SK-N-SH (cell line): ENCODE measurements at regions not wholly inside any gene's neighbourhood (a gene's known extent, or its start where the extent isn't known, plus 50 kb on each side); places are given as distances from the start of the nearest gene placed in this dataset.

Experiments used
- CTCF ChIA-PET: fragments of 300-600, 350-600 bp; formaldehyde crosslinking; extraction: SDS; loops from one replicate; lab custom pipeline; 2021; lab: Yijun Ruan, JAX
- POLR2A ChIA-PET: fragments of 350-600 bp; sonication (Branson Sonifier 250); formaldehyde crosslinking; extraction: SDS; loops from one replicate; lab custom pipeline; 2020; ENCODE audit warnings: antibody characterized with exemption, inconsistent platforms; lab: Yijun Ruan, JAX
- DNase-seq: peaks from one replicate; pipeline ENCODE4 v3.0.0; 2012
- H2AFZ ChIP-seq: fragments of 200-600 bp; sonication (generic); 2 replicates; pipeline ENCODE4 v1.8.1; 2016; ENCODE audit warnings: antibody characterized with exemption, mild to moderate bottlenecking, low read depth
- H3F3A ChIP-seq: fragments of 200-600 bp; sonication (generic); replicated peaks from 2 replicates; pipeline ENCODE3; 2016; ENCODE audit warnings: antibody characterized with exemption, mild to moderate bottlenecking; ENCODE audit not compliant: insufficient read depth
- H3K27ac ChIP-seq, 2 experiments: fragments of 200-500 bp in 1 of 2; fragments of 200-600 bp in 1 of 2; sonication (Bioruptor generic) in 1 of 2; sonication (generic), shearing (Covaris generic) in 1 of 2; 2 replicates each; pipeline versions ENCODE4 v1.5.1 to v1.6.1; 2014 to 2016; ENCODE audit warnings: low read depth in 2 of 2, inconsistent platforms in 1 of 2, low read length in 1 of 2, mild to moderate bottlenecking in 1 of 2, mixed read lengths in 1 of 2
- H3K27me3 ChIP-seq: fragments of 200-600 bp; sonication (generic), shearing (Covaris generic); 2 replicates; pipeline ENCODE4 v1.6.1; 2016; ENCODE audit warnings: mixed run types; ENCODE audit not compliant: insufficient read depth
- H3K36me3 ChIP-seq, 2 experiments: fragments of 200-500 bp in 1 of 2; fragments of 200-600 bp in 1 of 2; sonication (Bioruptor generic) in 1 of 2; sonication (generic) in 1 of 2; replicated peaks in 1 of 2; 2 replicates each; pipeline versions ENCODE3 to v1.5.1; 2014 to 2016; ENCODE audit warnings: low read length in 1 of 2, mild to moderate bottlenecking in 1 of 2; ENCODE audit not compliant: insufficient read depth in 2 of 2, control insufficient read depth in 1 of 2
- H3K4me1 ChIP-seq, 2 experiments: fragments of 200-500 bp in 1 of 2; fragments of 200-600 bp in 1 of 2; sonication (Bioruptor generic) in 1 of 2; sonication (generic), shearing (Covaris generic) in 1 of 2; 2 replicates each; pipeline versions ENCODE4 v1.5.1 to v1.6.1; 2014 to 2016; ENCODE audit warnings: low read depth in 1 of 2, low read length in 1 of 2, mixed run types in 1 of 2; ENCODE audit not compliant: insufficient read depth in 2 of 2, control insufficient read depth in 1 of 2
- H3K4me2 ChIP-seq: fragments of 200-600 bp; sonication (generic), shearing (Covaris generic); 2 replicates; pipeline ENCODE4 v1.6.1; 2017; ENCODE audit warnings: mixed run types
- H3K4me3 ChIP-seq, 2 experiments: fragments of 200-500 bp in 1 of 2; fragments of 200-600 bp in 1 of 2; sonication (Bioruptor generic) in 1 of 2; sonication (generic), shearing (Covaris generic) in 1 of 2; 2 replicates each; pipeline versions ENCODE4 v1.5.1 to v1.8.1; 2014 to 2016; ENCODE audit warnings: low read depth in 2 of 2, inconsistent platforms in 1 of 2, low read length in 1 of 2, mild to moderate bottlenecking in 1 of 2, mixed read lengths in 1 of 2, moderate library complexity in 1 of 2
- H3K79me2 ChIP-seq: fragments of 200-600 bp; sonication (generic); 2 replicates; pipeline ENCODE4 v1.8.1; 2017; ENCODE audit warnings: mild to moderate bottlenecking; ENCODE audit not compliant: insufficient read depth
- H3K9ac ChIP-seq: fragments of 200-600 bp; sonication (generic); 2 replicates; pipeline ENCODE4 v1.6.1; 2017; ENCODE audit warnings: mixed run types
- H3K9me2 ChIP-seq: fragments of 200-600 bp; sonication (generic); 2 replicates; pipeline ENCODE4 v1.6.1; 2017; ENCODE audit warnings: mixed run types
- H3K9me3 ChIP-seq: fragments of 200-600 bp; sonication (generic); 2 replicates; pipeline ENCODE4 v1.6.1; 2017; ENCODE audit warnings: mixed run types, mild to moderate bottlenecking, moderate library complexity
- H4K20me1 ChIP-seq: fragments of 200-600 bp; sonication (generic); 2 replicates; pipeline ENCODE4 v1.6.1; 2017; ENCODE audit warnings: mild to moderate bottlenecking, mixed run types; ENCODE audit not compliant: insufficient read depth
- CHD2 ChIP-seq: fragments of 150-350 bp; IDR thresholded peaks from 2 replicates; pipeline ENCODE4 v1.6.1; 2018; ENCODE audit warnings: low read length; ENCODE audit not compliant: partially characterized antibody
- ELF1 ChIP-seq: IDR thresholded peaks from 2 replicates; pipeline ENCODE4 v1.4.0; 2012
- FOXJ3 ChIP-seq: sonication (generic); formaldehyde crosslinking; IDR thresholded peaks from 2 replicates; pipeline ENCODE4 v1.5.1; 2020; ENCODE audit warnings: mild to moderate bottlenecking, missing genetic modification reagents
- GABPA ChIP-seq: IDR thresholded peaks from 2 replicates; pipeline ENCODE4 v1.4.0; 2012; ENCODE audit warnings: low read depth, mild to moderate bottlenecking
- JUND ChIP-seq: IDR thresholded peaks from 2 replicates; pipeline ENCODE4 v1.4.0; 2012
- NFIC ChIP-seq: IDR thresholded peaks from 2 replicates; pipeline ENCODE4 v1.4.0; 2012; ENCODE audit warnings: borderline replicate concordance
- NRF1 ChIP-seq: IDR thresholded peaks from 2 replicates; pipeline ENCODE4 v1.6.1; 2012; ENCODE audit warnings: low read depth, mild to moderate bottlenecking, low read length
- RXRA ChIP-seq: IDR thresholded peaks from 2 replicates; pipeline ENCODE4 v1.4.0; 2012; ENCODE audit warnings: low read depth, mild to moderate bottlenecking, borderline replicate concordance
- SIN3A ChIP-seq: IDR thresholded peaks from 2 replicates; pipeline ENCODE4 v1.6.1; 2012; ENCODE audit warnings: low read depth, mild to moderate bottlenecking, low read length, moderate library complexity, borderline replicate concordance
- SMC3 ChIP-seq: IDR thresholded peaks from 2 replicates; pipeline ENCODE4 v1.6.1; 2012; ENCODE audit warnings: low read depth, low read length, improper control_type of control experiment
- TEAD4 ChIP-seq: IDR thresholded peaks from 2 replicates; pipeline ENCODE4 v1.4.0; 2012; ENCODE audit warnings: mild to moderate bottlenecking, borderline replicate concordance; ENCODE audit not compliant: insufficient read depth
- YY1 ChIP-seq: IDR thresholded peaks from 2 replicates; pipeline ENCODE4 v1.4.0; 2012; ENCODE audit warnings: low read depth, mild to moderate bottlenecking
- WGBS: methylation state at CpG from one replicate; pipeline ENCODE4 v1.1.6; 2017; ENCODE audit warnings: low lambda C conversion rate; 5-methylcytosine and 5-hydroxymethylcytosine counted together

DNA sequence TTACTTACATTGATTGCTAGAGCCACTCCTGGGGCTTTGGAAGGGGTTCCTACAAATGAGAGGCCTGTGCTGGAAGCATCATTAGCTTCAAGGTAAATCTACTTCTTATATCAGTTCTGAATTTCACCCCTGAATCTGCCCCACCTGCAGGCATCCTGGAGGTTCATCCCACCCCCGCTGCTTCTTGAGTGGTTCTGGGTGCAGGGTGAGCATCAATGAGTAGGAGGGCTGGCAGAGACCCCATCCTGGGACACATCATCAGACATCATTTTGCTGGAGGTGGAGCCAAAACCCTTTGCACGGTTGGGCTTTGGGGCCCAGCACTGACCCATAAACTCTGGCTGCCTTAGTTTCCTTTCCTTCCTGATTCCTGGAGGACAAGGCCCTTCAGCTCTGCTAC is 143.7 kb downstream of the PTPN20 start:
- ChIA-PET POLR2A (no interaction called here), CTCF (interaction anchor here (1.7 kb wide), 1 partner anchor 30 kb away, joined by 6 read pairs; no protein-coding TSS in a partner anchor)
- Histone ChIP-seq H3F3A (no peaks in the 10 kb centered on the region), H4K20me1 (no peaks in the 10 kb centered on the region), H2AFZ (no peak overlapping the region), H3K4me2 (no peak overlapping the region), H3K9me3 (no peaks in the 10 kb centered on the region), H3K36me3 (no peaks in the 10 kb centered on the region), H3K27ac (no peak overlapping the region), H3K9me2 (no peaks in the 10 kb centered on the region), H3K27me3 (no peaks in the 10 kb centered on the region; the same call in 1 of the 2 replicates), H3K4me3 (no peak overlapping the region), H3K79me2 (no peaks in the 10 kb centered on the region), H3K4me1 (peaks cover 0 to 10% of the 10 kb centered on the region in 2 experiments; a peak in 1 of 4 replicates), H3K9ac (no peak overlapping the region)
- TF ChIP-seq NRF1 (no peak), GABPA (no peak), JUND (no peak), TEAD4 (no peak), ELF1 (no peak), RXRA (no peak), NFIC (no peak)
- 23% methylated on average over 2 of the region's 2 CpGs for WGBS
- DNase-seq = no peak

DNA sequence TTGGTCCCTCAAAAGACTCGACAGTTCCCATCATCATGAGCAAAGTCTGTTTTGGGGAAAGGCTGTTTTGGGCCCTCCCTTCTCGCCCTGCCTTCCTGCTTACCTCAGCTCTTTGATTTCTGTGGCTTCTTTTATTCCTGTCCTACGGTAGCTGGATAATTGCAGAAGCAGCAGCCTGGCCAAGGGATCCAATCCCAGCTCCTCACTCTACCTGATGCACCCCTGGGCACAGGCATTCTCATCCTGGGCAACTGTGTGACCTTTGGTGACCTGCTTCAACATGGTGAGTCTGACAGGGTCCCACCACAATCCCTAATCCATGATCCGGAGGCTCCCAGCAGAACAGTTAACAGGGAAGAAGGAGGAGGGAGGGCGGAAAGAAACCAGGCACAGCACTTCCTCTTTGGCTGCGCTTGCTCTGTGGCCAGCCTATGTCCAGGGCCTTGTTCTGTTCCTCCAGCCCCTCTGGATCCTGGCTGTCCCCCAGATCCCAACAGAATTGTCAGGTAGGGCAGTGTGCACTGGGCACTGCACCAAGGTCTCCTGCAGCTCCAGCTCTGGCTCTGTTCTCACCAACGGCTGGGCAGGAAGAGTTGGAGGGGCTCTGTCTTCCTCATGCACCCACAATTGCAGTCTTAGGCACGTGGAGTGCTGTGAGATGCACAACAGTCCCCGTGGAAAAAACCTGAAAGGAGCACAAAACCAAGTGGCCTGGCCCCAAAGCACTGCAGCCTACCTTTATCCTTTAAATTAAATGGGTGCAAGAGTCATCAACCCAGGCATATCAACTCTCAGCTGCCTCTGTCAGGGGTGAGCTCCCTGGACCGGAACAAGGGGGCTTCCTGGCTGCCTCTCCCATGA is 144.4 kb downstream of the PTPN20 start:
- H3K9ac ChIP-seq = no peak overlapping the region
- no peaks in the 10 kb centered on the region for H3F3A ChIP-seq
- TF ChIP-seq SIN3A (no peak), SMC3 (no peak), JUND (no peak), GABPA (no peak), YY1 (no peak)
- TF ChIP-seq, all 33 proteins: peak for 0
- no peaks in the 10 kb centered on the region for H3K9me3 ChIP-seq
- no peaks in the 10 kb centered on the region for H4K20me1 ChIP-seq
- H3K27me3 ChIP-seq = peaks cover 4% of the 10 kb centered on the region; the same call in 1 of the 2 replicates
- H3K27ac ChIP-seq = no peak overlapping the region
- H3K79me2 ChIP-seq = no peaks in the 10 kb centered on the region
- no peaks in the 10 kb centered on the region for H3K9me2 ChIP-seq
- DNase-seq = no peak
- H3K4me1 ChIP-seq = peaks cover 0 to 8% of the 10 kb centered on the region in 2 experiments; a peak in 1 of 4 replicates
- POLR2A ChIA-PET = no interaction called here
- H3K4me3 ChIP-seq = no peak overlapping the region
- 24% methylated on average over 10 of the region's 10 CpGs for WGBS
- H2AFZ ChIP-seq = no peak overlapping the region
- no peak overlapping the region for H3K4me2 ChIP-seq
- CTCF ChIA-PET = interaction anchor here (1.0 to 1.7 kb wide), 2 partner anchors 10 to 31 kb away, joined by 3 to 6 read pairs; no protein-coding TSS in a partner anchor
- H3K36me3 ChIP-seq = no peaks in the 10 kb centered on the region

DNA sequence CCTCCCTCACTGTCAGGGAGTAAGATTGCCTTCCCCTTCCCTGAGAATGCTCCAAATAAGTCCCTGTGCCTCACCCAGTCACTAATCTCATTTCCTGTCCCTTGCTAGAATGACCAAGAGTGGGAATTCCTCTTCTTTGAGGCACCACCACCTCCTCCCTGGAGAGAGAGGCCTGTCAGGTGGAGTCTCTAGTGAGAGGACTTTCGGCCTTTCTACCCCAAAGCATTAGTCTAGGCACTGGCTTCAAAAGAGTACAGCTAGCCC is 145.0 kb downstream of the PTPN20 start:
- H3K9ac ChIP-seq = no peak overlapping the region
- no peaks in the 10 kb centered on the region for H3F3A ChIP-seq
- no peaks in the 10 kb centered on the region for H3K9me2 ChIP-seq
- no peak overlapping the region for H2AFZ ChIP-seq
- no peak overlapping the region for H3K4me3 ChIP-seq
- POLR2A ChIA-PET = no interaction called here
- H3K36me3 ChIP-seq = no peaks in the 10 kb centered on the region
- no peaks in the 10 kb centered on the region for H3K79me2 ChIP-seq
- CTCF ChIA-PET = interaction anchor here (1.0 to 1.7 kb wide), 2 partner anchors 10 to 31 kb away, joined by 3 to 6 read pairs; no protein-coding TSS in a partner anchor
- peaks cover 10% of the 10 kb centered on the region; the same call in 1 of the 2 replicates for H3K27me3 ChIP-seq
- H3K27ac ChIP-seq = no peak overlapping the region
- no peaks in the 10 kb centered on the region for H3K9me3 ChIP-seq
- WGBS = 13% methylated on average over 1 of the region's 1 CpG
- TF ChIP-seq FOXJ3 (CRISPR knock-in tag) (no peak), CHD2 (no peak), JUND (no peak), SMC3 (no peak), NFIC (no peak)
- H3K4me2 ChIP-seq = no peak overlapping the region
- no peak for DNase-seq
- H3K4me1 ChIP-seq = peaks cover 0 to 5% of the 10 kb centered on the region in 2 experiments; a peak in 1 of 4 replicates
- H4K20me1 ChIP-seq = no peaks in the 10 kb centered on the region
